OCI-LY3 (cell line): ENCODE measurements at regions not wholly inside any gene's neighbourhood (a gene's known extent, or its start where the extent isn't known, plus 50 kb on each side); places are given as distances from the start of the nearest gene placed in this dataset.

ENCODE experiments used
- H2AFZ ChIP-seq: fragments of 200-600, 300-600 bp; shearing (Covaris generic); 2 replicates; pipeline ENCODE4 v1.6.0; 2014; ENCODE audit warnings: antibody characterized with exemption, low read depth, low read length
- H3K27ac ChIP-seq: fragments of 200-600, 300-600 bp; sonication (generic); 2 replicates; pipeline ENCODE4 v1.5.1; 2014; ENCODE audit warnings: mild to moderate bottlenecking, low read length, moderate library complexity, mixed read lengths
- H3K27me3 ChIP-seq: fragments of 200-600, 300-600 bp; sonication (generic); 2 replicates; pipeline ENCODE4 v1.6.1; 2014; ENCODE audit warnings: low read depth, low read length, mixed read lengths
- H3K36me3 ChIP-seq: fragments of 200-600, 300-600 bp; sonication (generic); replicated peaks from 2 replicates; pipeline ENCODE3; 2014; ENCODE audit warnings: low read depth, low read length, mixed read lengths
- H3K4me1 ChIP-seq: fragments of 300-600, 200-600 bp; sonication (generic); 2 replicates; pipeline ENCODE4 v1.6.1; 2014; ENCODE audit warnings: low read length, mixed read lengths
- H3K4me2 ChIP-seq: fragments of 200-600, 300-600 bp; sonication (generic); 2 replicates; pipeline ENCODE4 v1.6.1; 2014; ENCODE audit warnings: low read length, mixed read lengths
- H3K4me3 ChIP-seq: fragments of 300-600, 200-600 bp; sonication (generic); 2 replicates; pipeline ENCODE4 v1.5.1; 2014; ENCODE audit warnings: antibody characterized with exemption, mild to moderate bottlenecking, low read length, moderate library complexity
- H3K79me2 ChIP-seq: fragments of 300-600, 200-600 bp; shearing (Covaris generic); 2 replicates; pipeline ENCODE4 v1.6.1; 2014; ENCODE audit warnings: mild to moderate bottlenecking, low read length, mixed read lengths
- H3K9ac ChIP-seq: fragments of 300-600, 200-600 bp; shearing (Covaris generic); 2 replicates; pipeline ENCODE4 v1.6.0; 2014; ENCODE audit warnings: mild to moderate bottlenecking, low read length, moderate library complexity
- H3K9me3 ChIP-seq: fragments of 200-600, 300-600 bp; shearing (Covaris generic); 2 replicates; pipeline ENCODE4 v1.6.1; 2014; ENCODE audit warnings: low read length, mixed read lengths; ENCODE audit not compliant: insufficient read depth
- H4K20me1 ChIP-seq: fragments of 200-600, 300-600 bp; sonication (generic); 2 replicates; pipeline ENCODE4 v1.6.1; 2016; ENCODE audit warnings: low read length, mixed read lengths; ENCODE audit not compliant: insufficient read depth
- CTCF ChIP-seq: fragments of 200-600, 300-600 bp; sonication (generic); IDR thresholded peaks from 2 replicates; pipeline ENCODE4 v1.5.1; 2014; ENCODE audit warnings: antibody characterized with exemption, low read length, low read depth
- EZH2phosphoT487 ChIP-seq: fragments of 200-600 bp; shearing (Covaris generic); IDR thresholded peaks from 2 replicates; pipeline ENCODE4 v1.6.1; 2018; ENCODE audit warnings: antibody characterized with exemption, mixed run types, low read depth

GRCh38 chr10:29205787-29206186 lies 83.1 kb upstream of the LYZL1 start:
- H4K20me1 ChIP-seq, result no peaks in the 10 kb centered on the region
- no peak overlapping the region for H3K4me3 ChIP-seq
- H2AFZ ChIP-seq, result no peak overlapping the region
- no peaks in the 10 kb centered on the region for H3K9me3 ChIP-seq
- no peak overlapping the region for H3K27ac ChIP-seq
- H3K9ac ChIP-seq, result no peak overlapping the region
- H3K36me3 ChIP-seq, result no peaks in the 10 kb centered on the region
- no peak overlapping the region for H3K4me2 ChIP-seq
- no peaks in the 10 kb centered on the region for H3K4me1 ChIP-seq
- H3K27me3 ChIP-seq, result 0 out of 2 replicates have a peak, but pooled peaks cover 4% of the 10 kb centered on the region
- no peak for TF ChIP-seq EZH2phosphoT487
- no peaks in the 10 kb centered on the region for H3K79me2 ChIP-seq

DNA sequence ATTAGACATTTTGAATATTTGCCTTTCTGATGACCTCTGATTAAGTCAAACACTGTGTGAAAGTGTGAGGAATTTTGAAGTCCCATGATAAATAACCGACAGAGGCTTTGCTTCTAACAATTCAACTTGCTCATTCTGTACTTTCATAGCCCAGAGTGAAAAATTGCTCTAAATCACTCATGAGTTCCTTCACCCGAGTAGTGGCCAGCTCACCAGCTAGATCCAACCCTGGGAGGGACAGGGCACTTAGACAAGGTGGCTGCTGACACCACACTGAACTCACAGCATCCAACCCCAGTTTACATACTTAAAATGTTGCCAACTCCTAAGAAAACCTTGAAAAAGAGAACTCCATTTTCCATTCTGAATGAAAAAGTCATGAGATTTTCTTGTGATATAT lies 80.0 kb upstream of the LYZL1 start:
- Histone ChIP-seq H3K27ac (no peak overlapping the region), H3K79me2 (no peaks in the 10 kb centered on the region), H3K9me3 (no peaks in the 10 kb centered on the region), H2AFZ (no peak overlapping the region), H3K4me1 (no peaks in the 10 kb centered on the region), H3K4me2 (no peak overlapping the region), H4K20me1 (no peaks in the 10 kb centered on the region), H3K4me3 (no peak overlapping the region), H3K27me3 (0 out of 2 replicates have a peak, but pooled peaks cover 4% of the 10 kb centered on the region), H3K9ac (no peak overlapping the region), H3K36me3 (no peaks in the 10 kb centered on the region)
- TF ChIP-seq CTCF, result no peak
- TF ChIP-seq EZH2phosphoT487, result no peak

DNA sequence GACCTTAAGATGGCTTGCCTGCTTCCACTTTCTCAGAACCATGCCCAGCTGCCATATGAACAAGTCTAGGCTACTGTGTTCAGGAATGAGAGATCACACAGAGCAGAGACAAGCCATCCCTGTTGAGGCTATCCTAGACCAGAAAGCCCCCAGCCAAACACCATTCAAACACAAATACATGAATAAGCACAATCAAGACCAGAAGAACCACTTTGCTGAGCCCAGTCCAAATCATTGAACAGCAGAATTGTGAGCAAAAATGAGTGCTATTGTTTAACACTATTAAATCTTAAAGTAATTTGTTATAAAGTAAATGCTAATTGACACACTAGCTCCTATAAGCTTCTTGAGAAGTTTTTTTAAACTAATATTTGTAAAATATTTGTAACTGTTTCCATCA lies 79.0 kb upstream of the LYZL1 start:
- Histone ChIP-seq H3K4me3 (no peak overlapping the region), H3K36me3 (no peaks in the 10 kb centered on the region), H3K4me2 (no peak overlapping the region), H3K27ac (no peak overlapping the region), H3K9me3 (no peaks in the 10 kb centered on the region), H3K27me3 (0 out of 2 replicates have a peak, but pooled peaks cover 4% of the 10 kb centered on the region), H2AFZ (no peak overlapping the region), H4K20me1 (no peaks in the 10 kb centered on the region), H3K79me2 (no peaks in the 10 kb centered on the region), H3K4me1 (no peaks in the 10 kb centered on the region), H3K9ac (no peak overlapping the region)
- TF ChIP-seq EZH2phosphoT487, result no peak
- TF ChIP-seq CTCF, result no peak

DNA sequence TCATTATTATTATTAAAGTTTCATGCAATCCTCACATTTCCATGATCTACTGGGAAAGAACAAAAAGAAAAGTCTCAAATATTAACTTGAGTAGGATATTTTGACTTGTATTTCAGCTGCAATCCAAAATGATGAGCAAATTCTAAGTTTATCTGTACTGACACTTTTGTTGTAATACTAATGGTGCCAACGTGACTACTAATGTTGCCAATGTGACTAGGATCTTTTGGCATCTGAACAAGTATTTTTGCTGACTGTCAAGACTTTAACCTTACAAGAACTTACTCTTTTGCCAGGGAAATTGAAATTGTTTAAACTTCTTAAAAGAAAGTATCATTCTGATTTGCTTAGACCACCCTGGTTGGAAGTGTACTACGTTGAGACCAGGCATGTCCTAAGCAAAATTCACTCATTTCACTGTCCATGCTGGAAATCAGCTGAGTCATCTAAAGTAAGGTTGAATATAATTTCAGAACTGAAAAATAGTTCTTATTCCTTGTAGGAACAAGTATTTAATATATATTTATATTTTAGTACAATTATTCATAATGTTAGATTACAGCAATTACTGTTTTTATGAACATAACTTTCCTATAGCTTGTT lies 78.5 kb upstream of the LYZL1 start:
- H3K27ac ChIP-seq, result no peak overlapping the region
- H2AFZ ChIP-seq, result no peak overlapping the region
- no peak overlapping the region for H3K4me3 ChIP-seq
- 0 out of 2 replicates have a peak, but pooled peaks cover 4% of the 10 kb centered on the region for H3K27me3 ChIP-seq
- no peak overlapping the region for H3K4me2 ChIP-seq
- H3K4me1 ChIP-seq, result no peaks in the 10 kb centered on the region
- no peaks in the 10 kb centered on the region for H3K36me3 ChIP-seq
- TF ChIP-seq EZH2phosphoT487 (no peak), CTCF (no peak)
- H3K9me3 ChIP-seq, result no peaks in the 10 kb centered on the region
- H3K79me2 ChIP-seq, result no peaks in the 10 kb centered on the region
- H3K9ac ChIP-seq, result no peak overlapping the region
- no peaks in the 10 kb centered on the region for H4K20me1 ChIP-seq
